Ishikawa (cell line): ENCODE measurements at regions not wholly inside any gene's neighbourhood (a gene's known extent, or its start where the extent isn't known, plus 50 kb on each side); places are given as distances from the start of the nearest gene placed in this dataset.

Experiments used
- CEBPB ChIP-seq: IDR thresholded peaks from 2 replicates; pipeline ENCODE4 v1.6.1; 2012
- CREB1 ChIP-seq: IDR thresholded peaks from 2 replicates; pipeline ENCODE4 v1.6.1; 2012; ENCODE audit warnings: low read depth
- EGR1 ChIP-seq: IDR thresholded peaks from 2 replicates; pipeline ENCODE4 v1.6.1; 2012
- EP300 ChIP-seq: IDR thresholded peaks from 2 replicates; pipeline ENCODE4 v1.6.1; 2012; ENCODE audit warnings: borderline replicate concordance
- FOXM1 ChIP-seq: IDR thresholded peaks from 2 replicates; pipeline ENCODE4 v1.6.1; 2012; ENCODE audit warnings: low read depth, borderline replicate concordance
- NFIC ChIP-seq: IDR thresholded peaks from 2 replicates; pipeline ENCODE4 v1.6.1; 2012
- RAD21 ChIP-seq: IDR thresholded peaks from 2 replicates; pipeline ENCODE4 v1.6.1; 2012; ENCODE audit warnings: low read depth
- TAF1 ChIP-seq: IDR thresholded peaks from 2 replicates; pipeline ENCODE4 v1.6.1; 2012; ENCODE audit warnings: low read depth, mild to moderate bottlenecking
- TCF12 ChIP-seq: IDR thresholded peaks from 2 replicates; pipeline ENCODE4 v1.6.1; 2012; ENCODE audit warnings: low read depth
- TEAD4 ChIP-seq: IDR thresholded peaks from 2 replicates; pipeline ENCODE4 v1.6.1; 2012
- YY1 ChIP-seq: IDR thresholded peaks from 2 replicates; pipeline ENCODE4 v1.6.1; 2012; ENCODE audit warnings: low read depth
- ZBTB7A ChIP-seq: IDR thresholded peaks from 2 replicates; pipeline ENCODE4 v1.6.1; 2012; ENCODE audit warnings: low read depth
- TF ChIP-seq, protein P1 (sequence below): IDR thresholded peaks from 2 replicates; pipeline ENCODE4 v1.6.1; 2012
- TF ChIP-seq, protein P2 (sequence below): IDR thresholded peaks from 2 replicates; pipeline ENCODE4 v1.6.1; 2012; ENCODE audit warnings: low read depth, mild to moderate bottlenecking
- TF ChIP-seq, protein P3 (sequence below): IDR thresholded peaks from 2 replicates; pipeline ENCODE4 v1.6.1; 2012

DNA sequence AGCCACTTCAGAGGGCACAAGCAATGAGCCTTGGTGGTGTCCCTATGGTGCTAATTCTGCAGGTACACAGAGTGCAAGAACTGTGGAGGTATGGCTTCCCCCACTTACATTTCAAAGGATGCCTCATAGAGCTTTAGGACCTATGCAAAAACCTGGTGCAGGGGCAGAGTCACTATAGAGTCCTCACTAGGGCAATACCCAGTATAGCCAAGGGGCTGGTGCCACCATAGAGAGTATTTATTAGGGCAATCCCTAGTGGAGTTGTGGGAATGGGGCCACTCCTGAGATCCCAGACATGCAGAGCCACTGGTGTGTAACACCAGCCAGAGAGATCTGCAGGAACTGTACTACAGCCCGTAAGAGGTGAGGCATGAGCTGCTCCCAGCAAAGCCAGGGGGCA is 312.2 kb downstream of the SLC4A3 start:
- TF ChIP-seq TAF1, result no peak
- no peak for TF ChIP-seq CREB1
- no peak for TF ChIP-seq TCF12
- TF ChIP-seq RAD21, result no peak
- TF ChIP-seq YY1, result no peak
- TF ChIP-seq, protein P1, sequence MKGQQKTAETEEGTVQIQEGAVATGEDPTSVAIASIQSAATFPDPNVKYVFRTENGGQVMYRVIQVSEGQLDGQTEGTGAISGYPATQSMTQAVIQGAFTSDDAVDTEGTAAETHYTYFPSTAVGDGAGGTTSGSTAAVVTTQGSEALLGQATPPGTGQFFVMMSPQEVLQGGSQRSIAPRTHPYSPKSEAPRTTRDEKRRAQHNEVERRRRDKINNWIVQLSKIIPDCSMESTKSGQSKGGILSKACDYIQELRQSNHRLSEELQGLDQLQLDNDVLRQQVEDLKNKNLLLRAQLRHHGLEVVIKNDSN, result no peak
- TF ChIP-seq EGR1, result no peak
- TF ChIP-seq CEBPB, result no peak
- no peak for TF ChIP-seq TEAD4
- TF ChIP-seq EP300, result no peak

DNA sequence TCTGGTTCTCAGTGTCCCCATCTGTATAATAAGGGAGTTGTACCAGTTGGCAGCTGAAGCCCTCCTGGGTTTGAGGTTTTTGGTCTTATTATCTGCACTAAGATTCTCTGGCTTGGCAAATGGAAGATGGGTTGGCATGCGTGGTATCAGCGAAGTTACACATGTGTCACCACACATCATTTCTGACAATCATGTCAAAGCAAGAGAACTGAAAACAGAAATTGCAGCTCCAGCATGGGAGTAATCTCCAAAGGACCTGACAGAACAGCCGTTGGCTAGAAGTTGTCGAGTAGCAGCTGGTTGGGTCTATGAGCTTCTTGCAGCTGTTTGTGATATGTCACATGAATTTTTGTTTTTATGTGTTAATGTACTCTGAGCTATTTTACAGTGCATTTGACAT is 317.4 kb downstream of the SLC4A3 start:
- TF ChIP-seq TEAD4, result no peak
- no peak for TF ChIP-seq EGR1

- TF ChIP-seq TAF1 (no peak), EP300 (no peak), CEBPB (no peak), CREB1 (no peak)
- TF ChIP-seq, protein P2, sequence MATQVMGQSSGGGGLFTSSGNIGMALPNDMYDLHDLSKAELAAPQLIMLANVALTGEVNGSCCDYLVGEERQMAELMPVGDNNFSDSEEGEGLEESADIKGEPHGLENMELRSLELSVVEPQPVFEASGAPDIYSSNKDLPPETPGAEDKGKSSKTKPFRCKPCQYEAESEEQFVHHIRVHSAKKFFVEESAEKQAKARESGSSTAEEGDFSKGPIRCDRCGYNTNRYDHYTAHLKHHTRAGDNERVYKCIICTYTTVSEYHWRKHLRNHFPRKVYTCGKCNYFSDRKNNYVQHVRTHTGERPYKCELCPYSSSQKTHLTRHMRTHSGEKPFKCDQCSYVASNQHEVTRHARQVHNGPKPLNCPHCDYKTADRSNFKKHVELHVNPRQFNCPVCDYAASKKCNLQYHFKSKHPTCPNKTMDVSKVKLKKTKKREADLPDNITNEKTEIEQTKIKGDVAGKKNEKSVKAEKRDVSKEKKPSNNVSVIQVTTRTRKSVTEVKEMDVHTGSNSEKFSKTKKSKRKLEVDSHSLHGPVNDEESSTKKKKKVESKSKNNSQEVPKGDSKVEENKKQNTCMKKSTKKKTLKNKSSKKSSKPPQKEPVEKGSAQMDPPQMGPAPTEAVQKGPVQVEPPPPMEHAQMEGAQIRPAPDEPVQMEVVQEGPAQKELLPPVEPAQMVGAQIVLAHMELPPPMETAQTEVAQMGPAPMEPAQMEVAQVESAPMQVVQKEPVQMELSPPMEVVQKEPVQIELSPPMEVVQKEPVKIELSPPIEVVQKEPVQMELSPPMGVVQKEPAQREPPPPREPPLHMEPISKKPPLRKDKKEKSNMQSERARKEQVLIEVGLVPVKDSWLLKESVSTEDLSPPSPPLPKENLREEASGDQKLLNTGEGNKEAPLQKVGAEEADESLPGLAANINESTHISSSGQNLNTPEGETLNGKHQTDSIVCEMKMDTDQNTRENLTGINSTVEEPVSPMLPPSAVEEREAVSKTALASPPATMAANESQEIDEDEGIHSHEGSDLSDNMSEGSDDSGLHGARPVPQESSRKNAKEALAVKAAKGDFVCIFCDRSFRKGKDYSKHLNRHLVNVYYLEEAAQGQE, result no peak
Measured at GRCh38 chr2:219946021-219946420, 318.6 kb downstream of the SLC4A3 start.

- no peak for TF ChIP-seq FOXM1
- TF ChIP-seq CEBPB, result no peak
- no peak for TF ChIP-seq TAF1
- no peak for TF ChIP-seq EP300
- TF ChIP-seq, protein P2, result no peak
- no peak for TF ChIP-seq ZBTB7A
- no peak for TF ChIP-seq CREB1
- TF ChIP-seq RAD21, result no peak
- no peak for TF ChIP-seq YY1
- TF ChIP-seq, protein P1, result no peak
Measured at GRCh38 chr2:219946529-219946928, 319.1 kb downstream of the SLC4A3 start.

GRCh38 chr2:219947575-219947974 is 320.1 kb downstream of the SLC4A3 start:
- TF ChIP-seq TAF1, result no peak
- no peak for TF ChIP-seq ZBTB7A
- TF ChIP-seq, protein P1, result no peak
- TF ChIP-seq EP300, result no peak
- TF ChIP-seq NFIC, result no peak
- TF ChIP-seq TCF12, result no peak
- TF ChIP-seq EGR1, result no peak
- TF ChIP-seq, protein P3, sequence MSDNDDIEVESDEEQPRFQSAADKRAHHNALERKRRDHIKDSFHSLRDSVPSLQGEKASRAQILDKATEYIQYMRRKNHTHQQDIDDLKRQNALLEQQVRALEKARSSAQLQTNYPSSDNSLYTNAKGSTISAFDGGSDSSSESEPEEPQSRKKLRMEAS, result no peak
- no peak for TF ChIP-seq CEBPB
- no peak for TF ChIP-seq CREB1
- no peak for TF ChIP-seq TEAD4

DNA sequence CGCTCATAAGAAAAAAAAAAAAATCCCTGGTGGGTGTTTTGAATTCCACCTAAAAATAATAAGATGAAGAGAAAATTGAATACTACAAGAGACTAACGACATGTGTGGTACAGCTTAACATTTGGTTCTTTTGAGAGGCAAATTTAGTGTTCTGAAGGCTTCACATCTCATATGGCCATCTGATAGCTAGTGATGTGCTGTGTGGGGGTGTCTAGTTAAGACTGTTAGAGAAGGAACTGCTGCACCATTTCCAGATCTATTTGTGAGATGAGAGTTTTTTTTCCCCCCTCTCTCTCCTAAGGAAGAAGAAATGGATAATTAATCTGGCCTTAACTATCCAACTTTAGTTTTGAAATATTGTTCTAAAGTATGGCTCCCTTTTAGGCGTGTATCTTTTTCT is 321.6 kb downstream of the SLC4A3 start:
- TF ChIP-seq CREB1 (no peak), EGR1 (no peak), NFIC (no peak), TAF1 (no peak), TEAD4 (no peak), RAD21 (no peak), TCF12 (no peak), YY1 (no peak), ZBTB7A (no peak), EP300 (no peak), CEBPB (no peak), FOXM1 (no peak)
- TF ChIP-seq, protein P1, result no peak
- TF ChIP-seq, protein P3, result no peak
